ENCODE measurements at regions not wholly inside any gene's neighbourhood (a gene's known extent, or its start where the extent isn't known, plus 50 kb on each side); places are given as distances from the start of the nearest gene placed in this dataset.

- TF ChIP-seq EZH2 (IDR thresholded peaks at IDR 0.05; ENCODE audit: borderline replicate concordance) = no peak
- TF ChIP-seq CTCF (IDR thresholded peaks at IDR 0.05; ENCODE audit: poor library complexity) = no peak
- TF ChIP-seq EZH2phosphoT487 (IDR thresholded peaks at IDR 0.05; ENCODE audit: low read depth, severe bottlenecking, unreplicated experiment) = no peak
Observed at GRCh38 chr3:106117490-106117858, 248.7 kb upstream of the CBLB start.
